ENCODE measurements at regions not wholly inside any gene's neighbourhood (a gene's known extent, or its start where the extent isn't known, plus 50 kb on each side); places are given as distances from the start of the nearest gene placed in this dataset.
"Not testable (repeated sequence)": the region's sequence is repeated elsewhere in the genome, so short reads cannot be mapped to it uniquely, and the experiment has no call there.

DNA sequence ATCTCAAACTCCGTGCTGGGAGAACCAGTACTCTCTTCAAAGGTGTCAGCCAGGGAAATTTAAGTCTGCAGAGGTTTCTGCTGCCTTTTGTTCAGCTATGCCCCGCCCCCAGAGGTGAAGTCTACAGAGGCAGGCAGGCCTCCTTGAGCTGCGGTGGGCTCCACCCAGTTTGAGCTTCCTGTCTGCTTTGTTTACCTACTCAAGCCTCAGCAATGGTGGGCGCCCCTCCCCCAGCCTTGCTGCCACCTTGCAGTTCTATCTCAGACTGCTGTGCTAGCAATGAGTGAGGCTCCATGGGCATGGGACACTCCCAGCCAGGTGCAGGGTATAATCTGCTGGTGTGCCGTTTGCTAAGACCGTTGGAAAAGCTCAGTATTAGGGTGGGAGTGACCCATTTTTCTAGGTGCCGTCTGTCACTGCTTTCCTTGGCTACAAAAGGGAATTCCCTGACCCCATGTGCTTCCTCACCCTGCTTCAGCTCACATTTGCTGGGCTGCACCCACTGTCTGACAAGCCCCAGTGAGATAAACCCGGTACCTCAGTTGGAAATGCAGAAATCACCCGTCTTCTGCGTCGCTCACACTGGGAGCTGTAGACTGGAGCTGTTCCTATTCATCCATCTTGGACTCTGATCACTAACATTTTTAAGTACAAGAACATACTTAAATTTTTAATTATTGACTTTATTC is 389.2 kb upstream of the UBE2E3 start:
- not testable (repeated sequence) for DNase-seq

DNA sequence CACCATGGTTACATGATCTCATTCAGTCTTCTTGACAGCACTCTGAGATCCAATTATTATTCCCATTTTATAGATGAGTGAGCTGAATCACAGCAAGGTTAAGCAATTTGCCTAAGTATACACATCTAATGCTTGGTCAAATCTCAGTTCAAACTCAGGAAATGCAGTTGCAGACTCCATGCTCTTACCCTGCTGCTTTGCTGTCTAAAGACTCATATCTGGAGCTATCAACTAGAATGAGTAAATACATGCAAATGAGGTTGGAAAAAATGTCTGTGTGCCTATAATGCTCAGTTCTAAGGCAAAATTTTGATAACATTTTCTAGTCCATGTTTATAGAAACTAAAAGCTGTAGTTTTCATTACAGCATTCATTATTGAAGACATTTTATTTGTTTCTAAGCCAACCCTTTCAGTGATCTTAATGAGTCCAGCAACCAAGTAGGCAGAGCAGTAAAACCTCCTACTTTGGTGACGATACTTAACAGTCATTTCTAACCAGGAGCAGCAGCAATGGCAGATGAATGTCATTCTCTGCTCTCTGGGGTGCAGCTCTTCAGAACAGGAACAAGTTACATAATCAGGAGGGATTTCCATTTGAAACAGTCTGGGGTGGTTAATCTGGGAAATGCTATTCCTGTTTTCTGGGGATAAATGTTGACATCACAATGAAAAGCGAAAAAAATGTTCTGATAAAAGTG is 396.8 kb upstream of the UBE2E3 start:
- DNase-seq = no peak

DNA sequence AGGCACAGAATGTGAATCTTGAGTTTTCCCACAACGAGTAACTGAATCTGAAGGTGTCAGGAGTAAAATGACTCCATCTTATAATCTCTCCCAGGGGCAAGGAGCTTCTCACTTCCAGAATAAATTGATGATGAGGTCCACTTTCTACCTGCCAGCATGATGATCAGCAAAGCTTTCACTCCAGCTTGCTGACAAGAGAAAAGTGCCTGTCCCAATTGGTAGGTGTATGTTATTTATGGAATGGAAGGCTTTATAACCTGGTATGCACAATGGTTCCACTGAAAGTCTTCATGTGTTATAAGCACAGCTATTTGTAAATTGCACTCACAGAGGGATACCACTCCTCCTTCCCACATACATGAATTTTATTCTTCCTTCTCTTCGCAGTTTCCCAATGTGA is 401.0 kb upstream of the UBE2E3 start:
- no peak for DNase-seq

DNA sequence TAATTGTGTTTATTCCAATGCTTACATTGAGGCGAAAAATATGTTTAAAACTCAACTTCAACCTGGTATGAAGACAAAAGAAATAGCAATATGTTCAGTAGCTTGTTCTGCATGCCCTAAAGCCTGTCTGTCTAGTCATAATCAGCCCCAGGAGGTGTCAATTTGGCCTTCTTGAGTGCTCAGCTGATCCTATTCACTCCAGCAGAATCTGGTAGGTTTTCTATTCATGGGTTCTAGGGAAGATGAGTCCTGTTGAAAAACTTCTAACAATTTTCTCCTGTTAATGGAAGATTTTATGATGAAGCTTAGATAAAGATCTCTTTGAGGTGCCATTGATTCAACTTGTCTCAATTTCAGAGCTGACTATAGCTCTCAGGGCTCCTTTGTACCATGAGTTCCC is 402.0 kb upstream of the UBE2E3 start:
- DNase-seq = no peak

DNA sequence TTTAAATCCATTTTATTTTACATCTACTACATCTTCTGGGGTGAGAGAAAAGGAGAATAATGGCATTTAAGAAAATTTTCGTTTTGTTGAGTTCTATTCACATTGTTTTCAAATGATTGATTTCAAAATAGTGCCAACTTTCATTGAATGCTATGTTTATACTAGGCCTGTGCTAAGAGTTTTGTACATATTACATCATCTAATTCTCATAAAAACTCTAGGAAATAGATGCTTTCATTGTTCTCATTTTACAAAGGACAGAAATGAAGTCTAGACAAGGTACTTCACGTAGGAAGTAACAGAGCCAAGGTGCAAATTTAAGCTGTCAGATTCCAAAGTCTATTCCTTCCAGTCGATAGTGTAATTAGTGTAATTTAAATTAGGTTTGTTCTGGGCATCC is 402.8 kb upstream of the UBE2E3 start:
- no peak for DNase-seq

DNA sequence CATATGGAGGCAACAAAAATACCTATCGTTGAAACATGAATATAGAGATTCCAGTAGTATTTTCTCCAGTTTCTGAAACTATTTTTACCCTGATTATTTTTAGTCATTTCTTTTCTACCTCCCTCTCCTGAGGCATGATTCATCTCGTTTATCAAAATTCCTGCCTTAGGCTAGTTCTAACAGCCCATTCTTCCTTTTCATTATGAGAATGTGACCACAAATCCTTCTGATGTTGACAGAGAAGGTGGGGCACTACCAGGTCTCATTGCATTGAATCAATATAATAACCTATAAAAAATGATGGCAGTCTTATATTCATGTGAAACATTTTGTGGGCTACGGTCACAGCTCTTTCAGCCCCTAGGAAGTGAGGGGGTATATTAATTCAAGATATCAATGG is 406.5 kb upstream of the UBE2E3 start:
- DNase-seq = no peak

DNA sequence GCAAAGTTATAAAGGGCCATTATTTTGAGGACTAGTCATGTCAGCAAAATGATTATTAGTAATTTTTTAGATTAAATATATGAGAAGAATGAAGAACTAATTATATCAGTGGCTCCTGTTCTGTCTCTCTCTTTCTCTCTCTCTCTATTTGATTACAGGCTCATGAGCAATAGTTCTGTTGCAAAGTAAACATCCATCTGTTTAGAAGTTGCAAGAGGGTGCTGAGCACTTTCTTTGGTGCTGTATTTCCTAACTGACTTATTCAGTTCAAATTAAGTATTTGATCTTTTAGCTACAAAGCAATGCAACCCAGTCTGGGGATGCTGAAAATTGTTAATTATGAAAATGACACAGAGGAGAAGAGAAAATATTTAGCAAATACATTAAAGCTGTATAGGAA is 408.1 kb upstream of the UBE2E3 start:
- DNase-seq = no peak

DNA sequence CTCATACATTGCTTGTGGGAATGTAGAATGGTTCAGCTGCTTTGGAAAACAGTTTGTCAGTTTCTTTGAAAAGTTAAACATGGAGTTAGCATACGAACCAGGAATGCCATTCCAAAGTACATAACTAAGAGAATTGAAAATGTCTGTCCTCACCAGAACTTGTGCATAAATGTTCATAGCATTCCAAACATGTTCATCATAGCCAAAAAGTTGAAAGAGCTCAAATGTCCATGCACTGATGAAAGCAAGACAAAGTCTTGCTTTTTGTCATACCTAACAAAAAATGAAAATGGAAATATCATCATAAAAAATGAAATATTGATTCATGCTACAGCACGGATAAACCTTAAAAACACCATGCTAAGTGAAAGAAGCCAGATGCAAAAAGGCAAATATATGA is 408.8 kb upstream of the UBE2E3 start:
- no peak for DNase-seq

DNA sequence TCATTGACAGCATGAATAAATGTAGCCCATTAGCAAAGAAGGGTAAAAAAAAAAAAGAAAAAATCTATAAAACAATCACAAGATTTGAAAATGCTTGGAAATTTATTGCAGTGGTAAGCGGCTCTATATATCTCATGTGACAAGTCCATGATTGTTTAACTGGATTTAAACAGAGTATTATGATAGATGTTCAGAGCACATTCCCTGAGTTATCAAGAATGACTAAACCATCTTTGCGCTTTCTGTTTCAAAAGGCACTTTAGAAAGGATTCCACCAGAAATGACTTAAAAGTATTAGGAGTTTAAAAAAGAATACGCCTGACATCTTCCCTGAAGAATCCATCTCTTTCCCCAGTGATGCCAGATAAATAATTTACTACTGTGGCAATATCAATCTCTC is 409.5 kb upstream of the UBE2E3 start:
- DNase-seq = no peak

DNA sequence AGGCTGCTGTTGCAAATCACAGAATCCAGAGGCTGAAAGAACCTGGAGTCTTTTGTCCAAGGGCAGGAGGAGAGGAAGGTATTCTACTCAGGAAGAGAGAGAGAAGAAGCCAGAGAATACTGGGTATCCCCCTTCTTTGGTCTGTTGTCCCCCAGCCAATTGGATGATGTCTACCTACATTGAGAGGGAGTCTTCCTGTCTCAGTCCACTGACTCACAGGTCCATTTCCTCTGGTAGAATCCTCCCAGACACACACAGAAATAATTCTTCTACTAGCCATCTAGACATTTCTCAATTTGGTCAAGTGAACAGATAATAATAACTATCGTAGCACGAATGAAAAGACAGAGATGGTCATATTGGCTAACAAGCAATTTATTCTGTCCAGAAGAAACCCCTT is 416.4 kb upstream of the UBE2E3 start:
- DNase-seq = no peak

DNA sequence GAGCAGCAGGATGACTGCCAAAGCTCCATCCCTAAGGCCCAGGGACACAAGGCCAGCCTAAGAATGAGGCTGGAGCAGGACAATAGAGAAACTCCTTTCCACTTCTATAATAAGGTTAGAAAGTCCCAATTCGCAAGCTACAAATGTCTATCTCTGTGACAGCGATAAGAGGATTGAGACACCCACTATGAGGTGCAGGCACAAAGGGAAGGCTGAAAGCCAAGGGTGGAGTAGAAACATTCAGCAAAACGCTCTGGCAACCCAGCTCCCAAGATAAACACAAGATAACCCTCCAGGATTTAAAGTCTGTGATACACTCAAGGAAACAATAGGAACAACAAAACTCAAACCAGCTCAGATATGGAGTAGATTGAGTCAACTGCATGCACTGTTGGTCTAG is 418.0 kb upstream of the UBE2E3 start:
- DNase-seq = no peak

DNA sequence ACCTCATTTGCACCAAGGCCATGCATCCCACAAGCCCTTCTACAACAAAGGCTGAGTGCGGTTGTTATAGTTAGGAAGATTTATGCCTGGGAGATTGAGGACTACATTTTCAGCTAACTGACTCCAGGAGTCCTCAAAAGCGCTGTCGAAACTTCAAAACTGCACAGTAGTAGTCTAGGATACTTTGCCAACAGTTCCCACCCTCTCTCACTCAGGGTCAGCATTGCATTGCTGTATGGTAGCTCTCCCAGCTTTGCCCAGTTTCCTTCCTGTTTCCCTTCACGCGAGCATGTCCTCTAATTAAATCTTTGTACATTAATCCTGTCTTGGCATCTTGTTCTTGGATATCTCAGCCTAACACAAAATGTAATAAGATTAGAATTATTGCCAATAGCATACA is 420.6 kb upstream of the UBE2E3 start:
- no peak for DNase-seq

DNA sequence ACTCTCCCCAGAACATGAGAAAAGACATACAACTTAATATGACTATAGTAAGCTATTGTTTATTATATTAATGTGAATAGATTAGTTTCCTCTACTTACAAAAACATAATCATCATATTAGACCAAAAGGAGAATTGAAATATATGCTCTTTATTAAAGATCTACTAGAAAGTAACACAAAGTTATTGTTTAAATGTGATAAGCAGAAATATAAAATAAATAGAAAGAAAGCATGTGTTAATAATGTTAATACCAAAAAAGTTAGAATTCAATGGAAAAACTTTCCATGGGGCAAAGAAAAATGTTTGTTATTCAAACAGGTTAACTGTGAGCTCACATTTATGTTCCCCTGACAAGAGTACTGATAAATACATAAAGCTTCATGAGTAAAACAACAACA is 421.4 kb upstream of the UBE2E3 start:
- DNase-seq = no peak

DNA sequence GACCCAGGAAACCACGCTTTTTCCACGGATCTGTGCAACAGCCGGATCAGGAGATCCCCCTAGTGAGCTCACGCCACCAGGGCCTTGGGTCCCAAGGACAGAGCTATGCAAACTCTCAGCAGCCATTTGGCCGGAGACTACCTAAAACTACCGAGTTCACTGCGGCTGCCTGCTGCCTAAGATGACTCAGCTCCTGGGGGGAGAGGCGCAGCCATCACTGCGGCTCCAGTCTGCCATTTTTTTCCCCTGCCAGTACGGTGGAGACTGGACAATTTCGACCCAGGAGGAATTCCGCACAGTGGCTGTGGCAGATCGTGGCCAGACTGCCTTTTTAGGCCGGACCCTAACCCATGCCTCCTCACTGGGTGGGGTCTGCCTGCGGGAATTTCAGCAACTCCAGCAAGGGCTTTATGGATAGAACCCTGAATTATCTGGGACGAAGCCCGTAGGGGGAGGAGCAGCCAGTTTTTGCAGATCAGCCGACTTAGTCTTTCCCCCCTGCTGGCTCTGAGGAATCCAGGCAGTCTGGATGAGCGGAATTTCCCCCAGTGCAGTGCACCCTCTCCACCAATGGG is 424.9 kb upstream of the UBE2E3 start:
- no peak for DNase-seq

DNA sequence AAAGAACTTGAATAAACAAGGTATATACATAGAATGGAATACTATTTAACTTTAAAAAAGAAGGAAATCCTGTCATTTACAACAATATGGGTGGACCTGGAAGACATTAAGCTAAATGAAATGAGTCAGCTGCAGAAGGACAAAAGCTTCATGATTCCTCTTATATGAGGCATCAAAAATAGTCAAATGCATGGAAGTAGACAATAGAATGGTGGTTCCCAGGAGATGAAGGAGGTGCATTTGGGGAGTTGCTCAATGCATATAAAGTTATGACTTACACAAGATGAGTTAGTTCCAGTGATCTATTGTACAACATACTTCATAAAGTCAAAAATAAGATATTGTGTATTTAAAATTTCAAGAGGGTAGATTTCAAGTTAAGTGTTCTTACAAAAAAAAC is 426.1 kb upstream of the UBE2E3 start:
- DNase-seq = no peak

DNA sequence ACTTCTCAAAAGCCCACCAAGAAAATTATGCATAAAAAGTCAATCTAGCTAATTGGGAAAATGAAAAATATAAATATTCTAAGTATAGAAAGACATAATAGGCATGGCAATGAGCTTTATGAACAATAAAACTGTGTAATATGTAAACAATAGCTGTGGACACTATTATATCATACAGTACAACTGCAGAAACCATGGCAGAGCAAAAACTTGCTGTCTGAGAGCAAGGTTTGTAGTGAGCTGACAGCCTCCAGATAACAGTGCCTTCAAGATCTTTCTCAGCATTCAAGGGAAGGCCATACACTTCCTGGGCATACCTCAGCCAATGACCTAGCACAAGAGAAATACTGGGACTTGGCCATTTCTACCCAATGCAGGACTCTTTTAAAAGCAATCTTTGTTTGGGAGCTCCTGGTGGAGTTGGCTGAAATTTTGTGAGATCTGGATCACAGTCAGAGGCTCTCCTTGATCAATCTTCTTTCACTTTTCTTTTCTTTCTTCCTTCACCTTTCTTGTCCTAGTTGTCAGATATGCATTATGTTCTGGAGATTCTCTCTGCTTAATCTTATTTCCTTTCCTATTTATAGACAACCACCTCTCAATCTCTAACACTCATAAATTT is 427.2 kb upstream of the UBE2E3 start:
- no peak for DNase-seq

DNA sequence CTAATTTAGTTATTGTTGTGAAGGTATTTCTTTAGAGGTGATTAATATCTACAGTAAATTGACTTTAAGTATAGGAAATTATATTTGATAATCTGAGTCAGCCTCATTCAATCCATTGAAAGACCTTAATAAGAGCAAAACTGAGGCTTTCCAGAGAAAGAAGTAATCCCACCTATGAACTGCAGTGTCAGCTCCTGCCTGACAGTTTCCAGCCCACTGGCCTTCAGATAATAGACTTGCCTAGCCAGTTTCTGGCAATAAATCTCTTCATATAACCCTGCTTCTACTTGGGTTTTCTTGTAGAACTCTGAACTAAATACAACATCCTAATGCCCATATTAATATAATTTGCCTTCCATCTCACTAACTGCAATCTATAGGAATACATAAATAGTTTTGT is 437.9 kb upstream of the UBE2E3 start:
- no peak for DNase-seq

DNA sequence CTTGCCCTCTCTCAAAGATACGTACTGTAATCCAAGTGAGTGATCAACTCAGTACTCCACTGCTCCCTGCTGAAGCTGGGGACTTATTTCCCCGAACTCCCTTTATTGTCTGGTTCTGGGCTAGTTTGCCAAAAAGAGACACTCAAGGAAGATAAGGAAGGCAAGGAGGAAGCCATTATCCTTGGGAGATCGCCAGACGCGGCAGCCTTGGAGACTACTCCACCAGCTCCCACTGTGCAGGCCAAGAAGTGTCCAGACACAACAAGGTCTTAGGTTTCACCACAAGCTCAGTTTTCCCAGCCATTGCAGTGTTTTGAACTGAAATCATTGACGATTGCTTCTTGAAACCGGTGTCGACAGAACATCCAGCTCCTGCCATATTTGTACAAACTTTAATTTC is 439.6 kb upstream of the UBE2E3 start:
- DNase-seq = no peak

DNA sequence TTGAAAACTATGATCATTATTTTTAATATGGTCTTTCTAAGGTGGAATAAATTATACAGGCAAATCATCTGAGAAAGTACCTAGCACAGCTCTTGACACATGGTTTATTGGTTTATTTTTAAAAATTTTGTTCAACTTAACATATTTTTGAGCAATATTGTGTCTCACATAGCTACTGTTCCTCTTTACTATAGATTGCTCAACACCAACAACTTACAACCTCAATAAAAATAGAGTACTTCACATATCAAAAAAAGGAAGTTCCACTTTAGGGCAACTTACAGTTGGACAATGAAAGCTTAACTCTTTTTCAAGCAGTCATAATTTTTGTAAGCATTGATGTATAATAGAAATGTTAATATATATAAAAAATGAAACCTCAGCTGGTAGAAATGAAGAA is 440.9 kb upstream of the UBE2E3 start:
- DNase-seq = peak; percentile 53

DNA sequence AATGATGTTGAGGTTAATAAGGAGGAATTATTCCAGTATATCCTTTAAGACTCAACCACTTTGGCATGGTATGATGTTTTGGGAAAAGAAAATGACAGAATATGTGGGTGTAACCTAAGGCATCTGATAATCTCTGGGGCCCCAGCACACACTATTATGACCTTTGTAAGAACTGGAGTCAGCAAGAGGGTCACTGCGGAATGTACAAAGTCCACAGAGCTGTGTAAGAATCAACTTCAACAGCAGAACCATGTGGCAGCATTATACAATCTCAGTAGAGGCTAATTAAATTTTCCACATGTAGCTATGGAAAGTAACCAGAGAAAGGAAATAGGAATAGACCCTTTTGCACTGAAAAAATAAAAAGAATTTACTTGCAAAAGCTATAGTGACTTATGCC is 445.1 kb upstream of the UBE2E3 start:
- no peak for DNase-seq

DNA sequence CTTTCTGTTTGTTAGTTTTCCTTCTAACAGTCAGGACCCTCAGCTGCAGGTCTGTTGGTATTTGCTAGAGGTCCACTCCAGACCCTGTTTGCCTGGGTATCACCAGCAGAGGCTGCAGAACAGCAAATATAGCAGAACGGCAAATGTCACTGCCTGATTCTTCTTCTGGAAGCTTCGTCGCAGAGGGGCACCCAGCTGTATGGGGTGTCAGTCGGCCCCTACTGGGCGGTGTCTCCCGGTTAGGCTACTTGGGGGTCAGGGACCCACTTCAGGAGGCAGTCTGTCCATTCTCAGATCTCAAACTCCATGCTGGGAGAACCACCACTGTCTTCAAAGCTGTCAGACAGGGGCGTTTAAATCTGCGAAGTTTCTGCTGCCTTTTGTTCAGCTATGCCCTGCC is 448.6 kb upstream of the UBE2E3 start:
- DNase-seq = not testable (repeated sequence)

DNA sequence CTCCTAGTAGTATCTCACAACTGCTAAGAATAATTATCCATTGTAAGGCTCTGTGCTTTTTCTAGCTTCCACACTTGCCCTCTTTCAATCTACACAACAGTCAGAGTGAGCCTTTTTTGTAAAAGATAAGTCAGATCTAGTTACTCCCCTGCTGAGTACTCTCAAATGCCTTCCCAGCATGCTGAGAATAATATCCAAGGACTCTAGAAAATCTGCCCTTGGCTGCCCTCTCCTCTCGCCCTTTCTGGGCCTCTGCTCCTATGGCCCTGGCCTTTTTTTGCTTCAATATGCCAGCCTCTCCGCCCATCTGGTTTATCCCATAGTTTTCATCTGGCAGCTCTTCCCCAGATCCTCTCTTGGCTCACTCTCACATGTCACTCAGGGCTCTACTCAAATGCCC is 455.9 kb upstream of the UBE2E3 start:
- DNase-seq = no peak

DNA sequence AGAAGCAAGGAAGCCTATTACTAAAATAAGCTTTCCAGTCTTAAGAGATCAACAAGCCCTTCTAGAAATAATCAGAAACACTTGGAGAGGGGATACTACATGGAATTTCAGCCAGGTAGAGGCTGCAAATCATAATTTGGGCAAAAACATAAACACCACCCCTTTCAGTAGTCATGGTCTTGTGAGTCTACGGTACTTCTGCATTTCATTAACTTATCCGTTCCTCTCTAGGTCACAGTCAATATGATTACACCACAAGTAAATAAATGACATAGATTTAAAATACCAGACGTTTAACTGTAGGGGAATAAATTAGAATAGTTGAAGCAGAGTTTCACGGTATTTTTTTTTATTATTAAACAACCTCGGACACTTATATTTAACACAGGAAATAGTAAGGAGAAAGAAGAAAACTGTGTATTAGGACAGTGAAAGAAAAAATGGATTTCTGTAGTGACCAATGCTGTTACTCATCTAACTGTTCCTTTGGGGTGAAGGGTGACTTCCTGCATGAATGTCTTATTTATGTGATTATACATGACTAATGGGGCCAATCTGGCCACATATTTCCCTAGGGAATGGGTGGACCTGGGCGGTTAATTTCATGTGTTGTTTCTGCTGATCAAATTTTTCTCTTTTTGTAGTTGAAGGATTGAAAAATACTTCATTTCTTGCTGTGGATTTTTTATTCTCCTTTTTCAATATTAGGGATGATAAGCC is 456.6 kb upstream of the UBE2E3 start:
- DNase-seq = no peak

Measured in hematopoietic multipotent progenitor cell treated with erythropoietin and hydrocortisone succinate and interleukin-3 and kit ligand, for 4 days (in vitro differentiated cells).